Urinary bladder (tissue), 3 donors: ENCODE measurements at regions not wholly inside any gene's neighbourhood (a gene's known extent, or its start where the extent isn't known, plus 50 kb on each side); places are given as distances from the start of the nearest gene placed in this dataset.

Experiments
- DNase-seq: peaks from one replicate; pipeline ENCODE4 v3.0.0-alpha.2; 2015; ENCODE audit errors: extremely low spot score
- H3K27ac ChIP-seq: one replicate; pipeline ENCODE4 v1.5.1; 2013; ENCODE audit warnings: low read depth, mild to moderate bottlenecking, moderate library complexity
- H3K36me3 ChIP-seq: one replicate; pipeline ENCODE4 v1.6.1; 2013; ENCODE audit warnings: mild to moderate bottlenecking, moderate library complexity; ENCODE audit not compliant: insufficient read depth
- H3K4me1 ChIP-seq: one replicate; pipeline ENCODE4 v1.6.1; 2013; ENCODE audit warnings: mild to moderate bottlenecking, moderate library complexity; ENCODE audit not compliant: insufficient read depth
- H3K4me3 ChIP-seq: one replicate; pipeline ENCODE4 v1.5.1; 2013; ENCODE audit warnings: low read depth, low read length
- WGBS: extraction: QIAGEN DNeasy Blood & Tissue Kit; methylation state at CpG from one replicate; pipeline ENCODE4 v1.1.7; 2013; 5-methylcytosine and 5-hydroxymethylcytosine counted together
- donor health status: healthy with polysubstance abuse.
- donor health status: healthy.

GRCh38 chr21:24197132-24197643, 1410.1 kb downstream of the MRPL39 start:
- H3K27ac ChIP-seq: no peak overlapping the region
- no peak overlapping the region for H3K4me3 ChIP-seq
- no peaks in the 10 kb centered on the region for H3K4me1 ChIP-seq
- 77% methylated on average over 5 of the region's 5 CpGs for WGBS
- H3K36me3 ChIP-seq: no peaks in the 10 kb centered on the region
- DNase-seq: no peak

DNA sequence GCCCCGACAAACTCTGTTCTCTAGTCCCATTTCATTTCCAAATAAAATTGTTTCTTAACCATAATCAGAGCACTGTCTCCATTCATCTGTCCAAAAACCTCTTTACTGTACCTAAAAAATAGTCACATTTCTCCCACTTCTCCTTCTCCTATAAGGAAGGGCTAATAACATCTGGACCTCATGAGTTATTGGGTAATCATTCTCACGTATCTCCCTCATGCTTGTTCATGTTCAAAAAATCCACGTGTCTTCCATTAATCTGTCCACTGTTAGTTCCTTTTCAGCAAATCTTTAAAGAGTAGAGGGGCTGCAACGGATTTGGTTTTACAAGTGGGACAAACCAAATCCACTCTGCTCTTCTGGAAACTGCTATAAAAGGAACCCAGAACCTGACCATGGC, 1418.8 kb downstream of the MRPL39 start:
- no peaks in the 10 kb centered on the region for H3K4me1 ChIP-seq
- H3K36me3 ChIP-seq: no peaks in the 10 kb centered on the region
- 55% methylated on average over 4 of the region's 4 CpGs for WGBS
- no peak overlapping the region for H3K4me3 ChIP-seq
- no peak overlapping the region for H3K27ac ChIP-seq
- no peak for DNase-seq

DNA sequence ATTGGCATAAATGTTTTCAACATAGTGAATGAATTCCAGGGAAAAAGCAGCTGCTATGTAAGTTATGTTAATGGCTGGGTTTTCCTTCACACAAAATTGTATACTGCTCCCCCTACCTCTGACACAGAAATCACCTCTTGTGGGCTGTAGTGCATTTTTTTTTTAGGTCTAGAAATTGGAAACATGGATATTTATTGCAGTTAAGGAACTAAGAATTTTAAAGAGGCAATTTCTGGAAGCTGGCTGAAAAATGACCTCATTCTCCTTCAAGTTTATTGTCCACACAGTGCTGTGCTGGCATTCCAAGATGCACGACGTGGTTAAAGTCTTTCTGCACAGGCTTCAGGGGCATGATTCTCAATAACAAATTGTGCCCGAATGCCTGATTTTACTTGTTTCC, 1424.2 kb downstream of the MRPL39 start:
- DNase-seq: no peak
- H3K4me1 ChIP-seq: no peaks in the 10 kb centered on the region
- H3K36me3 ChIP-seq: no peaks in the 10 kb centered on the region
- no peak overlapping the region for H3K27ac ChIP-seq
- no peak overlapping the region for H3K4me3 ChIP-seq
- WGBS: 18% methylated on average over 3 of the region's 3 CpGs

DNA sequence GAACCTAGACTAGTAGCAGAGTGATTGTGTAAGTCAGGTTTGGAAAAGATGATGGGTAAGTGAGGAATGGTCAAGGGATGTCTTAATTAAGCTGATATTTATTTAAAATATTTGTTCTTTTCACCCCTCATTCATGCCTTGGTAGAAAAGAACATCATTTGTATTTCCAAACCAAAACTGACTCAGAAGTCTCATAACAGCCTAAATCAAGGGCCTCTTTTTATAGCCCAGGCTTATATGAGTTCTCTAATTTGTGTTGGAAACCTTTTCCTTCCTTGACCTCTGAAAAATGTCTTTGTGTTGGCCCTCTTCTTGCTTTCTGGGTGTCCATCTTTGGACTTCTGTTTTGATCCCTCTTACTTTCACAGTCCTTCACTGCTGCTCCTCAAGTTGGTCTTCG, 1428.2 kb downstream of the MRPL39 start:
- Histone ChIP-seq H3K27ac (peak overlapping the region; percentile 10), H3K4me1 (no peaks in the 10 kb centered on the region), H3K36me3 (no peaks in the 10 kb centered on the region), H3K4me3 (no peak overlapping the region)
- DNase-seq: no peak
- WGBS: 83% methylated on average over 1 of the region's 1 CpG

- no peak overlapping the region for H3K4me3 ChIP-seq
- H3K4me1 ChIP-seq: no peaks in the 10 kb centered on the region
- H3K27ac ChIP-seq: no peak overlapping the region
- 85% methylated on average over 1 of the region's 1 CpG for WGBS
- no peak for DNase-seq
- no peaks in the 10 kb centered on the region for H3K36me3 ChIP-seq
These were observed 1432.2 kb downstream of the MRPL39 start for GRCh38 chr21:24175106-24175505.

DNA sequence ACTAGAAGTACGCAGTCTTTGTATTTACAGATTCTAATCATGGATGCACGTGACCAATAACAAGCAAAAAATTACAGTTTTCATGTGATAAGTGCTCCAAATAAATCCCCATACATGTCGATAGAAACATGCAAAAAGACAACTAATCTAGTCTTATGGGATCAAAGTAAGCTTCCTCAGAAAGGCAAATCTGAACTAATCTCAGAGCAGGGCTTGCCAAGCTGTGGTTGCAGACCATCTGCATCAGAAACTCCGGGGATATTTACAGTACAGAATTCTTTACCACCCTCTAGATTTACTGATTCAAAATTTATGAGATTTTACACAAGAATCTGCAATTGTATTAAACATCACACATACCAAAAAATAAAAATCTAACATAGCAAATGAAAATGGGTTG, 1435.5 kb downstream of the MRPL39 start:
- Histone ChIP-seq H3K27ac (no peak overlapping the region), H3K36me3 (no peaks in the 10 kb centered on the region), H3K4me1 (no peaks in the 10 kb centered on the region), H3K4me3 (no peak overlapping the region)
- no peak for DNase-seq
- 52% methylated on average over 4 of the region's 4 CpGs for WGBS

- 85% methylated on average over 8 of the region's 8 CpGs for WGBS
- no peak for DNase-seq
- no peaks in the 10 kb centered on the region for H3K4me1 ChIP-seq
- no peaks in the 10 kb centered on the region for H3K36me3 ChIP-seq
- H3K27ac ChIP-seq: no peak overlapping the region
- H3K4me3 ChIP-seq: no peak overlapping the region
These were observed 1443.7 kb downstream of the MRPL39 start for GRCh38 chr21:24163539-24163938.

- WGBS: 74% methylated on average over 5 of the region's 5 CpGs
- no peaks in the 10 kb centered on the region for H3K36me3 ChIP-seq
- H3K4me1 ChIP-seq: no peaks in the 10 kb centered on the region
- no peak for DNase-seq
- H3K27ac ChIP-seq: no peak overlapping the region
- H3K4me3 ChIP-seq: no peak overlapping the region
These were observed 1446.8 kb downstream of the MRPL39 start for GRCh38 chr21:24160528-24160927.

GRCh38 chr21:24153137-24153536, 1454.1 kb downstream of the MRPL39 start:
- 39% methylated on average over 2 of the region's 2 CpGs for WGBS
- Histone ChIP-seq H3K27ac (no peak overlapping the region), H3K36me3 (no peaks in the 10 kb centered on the region), H3K4me3 (no peak overlapping the region), H3K4me1 (no peaks in the 10 kb centered on the region)
- no peak for DNase-seq

- no peak overlapping the region for H3K27ac ChIP-seq
- H3K36me3 ChIP-seq: no peaks in the 10 kb centered on the region
- WGBS: 54% methylated on average over 1 of the region's 1 CpG
- DNase-seq: no peak
- no peak overlapping the region for H3K4me3 ChIP-seq
- no peaks in the 10 kb centered on the region for H3K4me1 ChIP-seq
These were observed 1456.5 kb downstream of the MRPL39 start for GRCh38 chr21:24150753-24151152.

- Histone ChIP-seq H3K4me1 (no peaks in the 10 kb centered on the region), H3K4me3 (no peak overlapping the region), H3K27ac (no peak overlapping the region), H3K36me3 (no peaks in the 10 kb centered on the region)
- no peak for DNase-seq
- 95% methylated on average over 2 of the region's 2 CpGs for WGBS
These were observed 1458.8 kb downstream of the MRPL39 start for GRCh38 chr21:24148461-24148860.

- no peak for DNase-seq
- WGBS: 89% methylated on average over 3 of the region's 3 CpGs
These were observed 1459.6 kb downstream of the MRPL39 start for GRCh38 chr21:24147674-24148073.

GRCh38 chr21:24131056-24131455, 1476.2 kb downstream of the MRPL39 start:
- Histone ChIP-seq H3K4me3 (no peak overlapping the region), H3K36me3 (no peaks in the 10 kb centered on the region), H3K4me1 (no peaks in the 10 kb centered on the region), H3K27ac (no peak overlapping the region)
- DNase-seq: no peak
- WGBS: 29% methylated on average over 1 of the region's 1 CpG

More at GRCh38 chr21:24147674-24148073, 1459.6 kb downstream of the MRPL39 start:
- Histone ChIP-seq H3K4me3 (no peak overlapping the region), H3K27ac (no peak overlapping the region), H3K36me3 (no peaks in the 10 kb centered on the region), H3K4me1 (no peaks in the 10 kb centered on the region)

DNA sequence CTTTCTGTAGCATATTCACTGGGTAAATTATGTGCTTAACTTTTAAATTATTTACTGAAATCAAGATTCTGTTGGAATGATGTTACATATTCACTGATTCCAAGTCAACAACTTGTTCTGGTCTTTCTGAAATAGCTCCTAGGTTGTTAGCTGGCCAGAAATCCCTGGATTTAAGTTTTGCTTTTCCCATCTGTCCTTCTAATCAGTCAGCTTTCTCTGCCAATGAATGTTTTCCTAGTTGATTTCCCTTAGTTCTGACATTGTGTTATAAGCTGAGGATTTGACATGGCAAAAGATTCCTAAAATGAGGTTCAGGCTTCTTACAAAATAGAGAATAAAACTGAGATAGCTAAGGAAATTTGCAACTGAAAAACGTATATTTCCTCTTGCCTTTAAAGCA, 1479.6 kb downstream of the MRPL39 start:
- no peaks in the 10 kb centered on the region for H3K36me3 ChIP-seq
- no peak overlapping the region for H3K4me3 ChIP-seq
- no peaks in the 10 kb centered on the region for H3K4me1 ChIP-seq
- DNase-seq: no peak
- H3K27ac ChIP-seq: no peak overlapping the region
- WGBS: 40% methylated on average over 1 of the region's 1 CpG

GRCh38 chr21:24123785-24124184, 1483.5 kb downstream of the MRPL39 start:
- Histone ChIP-seq H3K4me1 (no peaks in the 10 kb centered on the region), H3K36me3 (no peaks in the 10 kb centered on the region), H3K4me3 (no peak overlapping the region), H3K27ac (no peak overlapping the region)
- DNase-seq: no peak
- WGBS: 51% methylated on average over 1 of the region's 1 CpG
